DND-41 (cell line): ENCODE measurements at regions not wholly inside any gene's neighbourhood (a gene's known extent, or its start where the extent isn't known, plus 50 kb on each side); places are given as distances from the start of the nearest gene placed in this dataset.

Experiments used
- ATAC-seq: fragments of 200-7000 bp; cut with Tn5 transposase; 3 replicates; pipeline ENCODE4 v1.9.1; 2021; ENCODE audit warnings: low read depth; ENCODE audit not compliant: insufficient read depth
- DNase-seq: peaks from one replicate; pipeline ENCODE4 v3.0.0-alpha.2; 2020
- H2AFZ ChIP-seq: 2 replicates; pipeline ENCODE4 v1.6.0; 2012; ENCODE audit warnings: low read depth, low read length
- H3K27ac ChIP-seq: 2 replicates; pipeline ENCODE4 v1.5.1; 2012; ENCODE audit warnings: low read length, inconsistent platforms
- H3K27me3 ChIP-seq: fragments of 200-600 bp; sonication (generic); 2 replicates; pipeline ENCODE4 v1.6.0; 2012; ENCODE audit warnings: low read length, mild to moderate bottlenecking, inconsistent platforms; ENCODE audit not compliant: insufficient read depth, poor library complexity
- H3K36me3 ChIP-seq: 2 replicates; pipeline ENCODE4 v1.5.1; 2012; ENCODE audit warnings: low read length, inconsistent platforms; ENCODE audit not compliant: insufficient read depth
- H3K4me1 ChIP-seq: 2 replicates; pipeline ENCODE4 v1.5.1; 2012; ENCODE audit warnings: mild to moderate bottlenecking, low read length; ENCODE audit not compliant: insufficient read depth
- H3K4me2 ChIP-seq: 2 replicates; pipeline ENCODE4 v1.6.0; 2012; ENCODE audit warnings: mild to moderate bottlenecking, moderate library complexity, low read length, inconsistent platforms; ENCODE audit not compliant: insufficient read depth
- H3K4me3 ChIP-seq, 2 experiments: fragments of 200-600 bp in 1 of 2; shearing (Covaris generic) in 1 of 2; 2 replicates each; pipeline ENCODE4 v1.5.1; 2012 to 2016; ENCODE audit warnings: inconsistent platforms in 2 of 2, low read length in 2 of 2, mild to moderate bottlenecking in 2 of 2, low read depth in 1 of 2, moderate library complexity in 1 of 2
- H3K79me2 ChIP-seq: 2 replicates; pipeline ENCODE4 v1.6.0; 2012; ENCODE audit warnings: low read length, inconsistent platforms; ENCODE audit not compliant: insufficient read depth
- H3K9ac ChIP-seq: 2 replicates; pipeline ENCODE4 v1.6.0; 2012; ENCODE audit warnings: low read depth, mild to moderate bottlenecking, inconsistent platforms, low read length, moderate library complexity
- H3K9me3 ChIP-seq: 2 replicates; pipeline ENCODE4 v1.5.1; 2012; ENCODE audit warnings: low read length, moderate library complexity, mild to moderate bottlenecking, inconsistent platforms; ENCODE audit not compliant: insufficient read depth, severe bottlenecking
- H4K20me1 ChIP-seq: 2 replicates; pipeline ENCODE4 v1.6.0; 2012; ENCODE audit warnings: low read length; ENCODE audit not compliant: insufficient read depth
- CTCF ChIP-seq: IDR thresholded peaks from 2 replicates; pipeline ENCODE4 v1.5.1; 2012; ENCODE audit warnings: borderline replicate concordance, low read length, moderate library complexity, mild to moderate bottlenecking; ENCODE audit not compliant: poor library complexity, severe bottlenecking; ENCODE audit errors: extremely low read depth
- EZH2 ChIP-seq: IDR thresholded peaks from 3 replicates; pipeline ENCODE4 v1.6.1; 2012; ENCODE audit warnings: borderline replicate concordance, low read depth, mild to moderate bottlenecking, moderate library complexity, low read length, inconsistent platforms; ENCODE audit not compliant: severe bottlenecking

- H3K36me3 ChIP-seq = no peaks in the 10 kb centered on the region
- no peaks in the 10 kb centered on the region for H3K27me3 ChIP-seq
- H3K9ac ChIP-seq = no peak overlapping the region
- H2AFZ ChIP-seq = no peak overlapping the region
- H4K20me1 ChIP-seq = no peaks in the 10 kb centered on the region
- no peak overlapping the region for H3K4me2 ChIP-seq
- TF ChIP-seq EZH2 (no peak), CTCF (no peak)
- ATAC-seq (no peak), DNase-seq (no peak)
- no peaks in the 10 kb centered on the region for H3K9me3 ChIP-seq
- no peak overlapping the region for H3K4me3 ChIP-seq
- H3K79me2 ChIP-seq = no peaks in the 10 kb centered on the region
- H3K4me1 ChIP-seq = no peaks in the 10 kb centered on the region
- no peak overlapping the region for H3K27ac ChIP-seq
Observed at GRCh38 chr15:26176831-26177230, 313.7 kb upstream of the ATP10A start.

GRCh38 chr15:26171266-26171665 lies 308.1 kb upstream of the ATP10A start:
- Histone ChIP-seq H3K27me3 (no peaks in the 10 kb centered on the region), H3K36me3 (no peaks in the 10 kb centered on the region), H3K4me3 (no peak overlapping the region), H2AFZ (no peak overlapping the region), H3K4me1 (no peaks in the 10 kb centered on the region), H4K20me1 (no peaks in the 10 kb centered on the region), H3K4me2 (no peak overlapping the region), H3K79me2 (no peaks in the 10 kb centered on the region), H3K27ac (no peak overlapping the region), H3K9ac (no peak overlapping the region), H3K9me3 (no peaks in the 10 kb centered on the region)
- no peak for DNase-seq
- ATAC-seq = no peak
- TF ChIP-seq CTCF (no peak), EZH2 (no peak)

GRCh38 chr15:26166429-26166828 lies 303.3 kb upstream of the ATP10A start:
- ATAC-seq (no peak), DNase-seq (no peak)
- Histone ChIP-seq H3K27me3 (no peaks in the 10 kb centered on the region), H3K79me2 (no peaks in the 10 kb centered on the region), H3K36me3 (no peaks in the 10 kb centered on the region), H3K9me3 (no peaks in the 10 kb centered on the region), H3K4me1 (no peaks in the 10 kb centered on the region), H2AFZ (no peak overlapping the region), H3K27ac (no peak overlapping the region), H3K4me2 (no peak overlapping the region), H4K20me1 (no peaks in the 10 kb centered on the region), H3K4me3 (no peak overlapping the region), H3K9ac (no peak overlapping the region)
- TF ChIP-seq EZH2 (no peak), CTCF (no peak)

- Histone ChIP-seq H2AFZ (no peak overlapping the region), H3K36me3 (no peaks in the 10 kb centered on the region), H3K9me3 (no peaks in the 10 kb centered on the region), H3K79me2 (no peaks in the 10 kb centered on the region), H3K9ac (no peak overlapping the region), H4K20me1 (no peaks in the 10 kb centered on the region), H3K27me3 (no peaks in the 10 kb centered on the region), H3K27ac (no peak overlapping the region), H3K4me3 (no peak overlapping the region), H3K4me2 (no peak overlapping the region), H3K4me1 (no peaks in the 10 kb centered on the region)
- no peak for TF ChIP-seq EZH2
- TF ChIP-seq CTCF = no peak
- DNase-seq = no peak
- no peak for ATAC-seq
Observed at GRCh38 chr15:26165546-26165945, 302.4 kb upstream of the ATP10A start.
